SKM-1 (cell line): ENCODE measurements at regions not wholly inside any gene's neighbourhood (a gene's known extent, or its start where the extent isn't known, plus 50 kb on each side); places are given as distances from the start of the nearest gene placed in this dataset.
"Not testable (repeated sequence)": the region's sequence is repeated elsewhere in the genome, so short reads cannot be mapped to it uniquely, and the experiment has no call there.

Source experiments
- DNase-seq: peaks from one replicate; lab custom pipeline; 2025; ENCODE audit not compliant: unreplicated experiment; lab: John Stamatoyannopoulos, UW

- DNase-seq, result peak; percentile 34
These were observed 199.9 kb upstream of the ATP6AP2 start for GRCh38 chrX:40380655-40381488.

- DNase-seq, result no peak
These were observed 203.1 kb upstream of the ATP6AP2 start for GRCh38 chrX:40377684-40378083.

GRCh38 chrX:40374486-40374885, 206.3 kb upstream of the ATP6AP2 start:
- DNase-seq, result no peak

- DNase-seq, result no peak
These were observed 207.1 kb upstream of the ATP6AP2 start for GRCh38 chrX:40373641-40374040.

- DNase-seq, result no peak
These were observed 207.7 kb upstream of the ATP6AP2 start for GRCh38 chrX:40373025-40373424.

- no peak for DNase-seq
These were observed 209.4 kb upstream of the ATP6AP2 start for GRCh38 chrX:40371376-40371775.

GRCh38 chrX:40368611-40369061, 212.1 kb upstream of the ATP6AP2 start:
- DNase-seq, result no peak

- no peak for DNase-seq
These were observed 214.1 kb upstream of the ATP6AP2 start for GRCh38 chrX:40366661-40367060.

- DNase-seq, result not testable (repeated sequence)
These were observed 218.5 kb upstream of the ATP6AP2 start for GRCh38 chrX:40362291-40362690.

GRCh38 chrX:40360557-40360956, 220.2 kb upstream of the ATP6AP2 start:
- DNase-seq, result no peak

GRCh38 chrX:40359593-40359992, 221.2 kb upstream of the ATP6AP2 start:
- DNase-seq, result no peak

- no peak for DNase-seq
These were observed 221.8 kb upstream of the ATP6AP2 start for GRCh38 chrX:40358994-40359393.

- no peak for DNase-seq
These were observed 231.5 kb upstream of the ATP6AP2 start for GRCh38 chrX:40349251-40349650.

- DNase-seq, result no peak
These were observed 234.4 kb upstream of the ATP6AP2 start for GRCh38 chrX:40346379-40346778.

- DNase-seq, result no peak
These were observed 237.5 kb upstream of the ATP6AP2 start for GRCh38 chrX:40343319-40343718.

- DNase-seq, result no peak
These were observed 240.7 kb upstream of the ATP6AP2 start for GRCh38 chrX:40340116-40340515.

GRCh38 chrX:40333344-40333743, 235.6 kb upstream of the BCOR start:
- DNase-seq, result no peak

- no peak for DNase-seq
These were observed 234.0 kb upstream of the BCOR start for GRCh38 chrX:40331762-40332161.

GRCh38 chrX:40331353-40331752, 233.6 kb upstream of the BCOR start:
- DNase-seq, result no peak

GRCh38 chrX:40329616-40330015, 231.9 kb upstream of the BCOR start:
- peak; percentile 43 for DNase-seq

- DNase-seq, result no peak
These were observed 229.3 kb upstream of the BCOR start for GRCh38 chrX:40327085-40327484.

- no peak for DNase-seq
These were observed 228.6 kb upstream of the BCOR start for GRCh38 chrX:40326186-40326965.
